Endothelial cell of umbilical vein (primary cell): ENCODE measurements at regions not wholly inside any gene's neighbourhood (a gene's known extent, or its start where the extent isn't known, plus 50 kb on each side); places are given as distances from the start of the nearest gene placed in this dataset.

Experiments
- POLR2AphosphoS5 ChIP-seq: IDR thresholded peaks from 2 replicates; pipeline ENCODE4 v1.6.1; 2012; ENCODE audit warnings: low read depth, mild to moderate bottlenecking, control low read depth, low read length, moderate library complexity; ENCODE audit not compliant: insufficient read depth
- TF ChIP-seq, protein P1 (sequence below), 2 donors: IDR thresholded peaks; 1 replicate in 1 of 2; 2 replicates in 1 of 2; pipeline ENCODE4 v1.5.1; 2011; ENCODE audit warnings: low read length in 2 of 2, mild to moderate bottlenecking in 2 of 2, moderate library complexity in 2 of 2, control low read depth in 1 of 2, inconsistent platforms in 1 of 2, low read depth in 1 of 2; ENCODE audit not compliant: insufficient read depth in 1 of 2; ENCODE audit errors: extremely low read depth in 1 of 2

DNA sequence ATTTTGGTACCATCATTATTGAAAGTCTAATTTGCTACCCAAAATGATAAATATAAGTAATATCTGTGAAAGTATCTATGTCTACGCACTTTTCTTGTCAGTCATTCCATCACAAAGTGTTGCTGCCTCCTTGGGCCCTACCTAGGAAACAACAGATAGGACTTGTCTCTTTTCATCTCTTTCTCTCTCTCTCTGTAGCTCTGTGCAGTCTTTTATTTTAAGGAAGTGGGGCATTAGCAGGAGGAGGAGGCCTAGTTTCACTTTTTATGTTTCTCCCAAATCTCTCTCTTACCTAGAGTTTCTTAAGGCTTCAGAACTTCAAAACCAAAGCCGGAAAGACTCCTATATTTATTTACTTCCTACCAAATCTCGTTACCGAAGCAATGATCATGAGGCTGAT, 354.8 kb upstream of the LUZP2 start:
- TF ChIP-seq POLR2AphosphoS5, result no peak
- TF ChIP-seq, protein P1, sequence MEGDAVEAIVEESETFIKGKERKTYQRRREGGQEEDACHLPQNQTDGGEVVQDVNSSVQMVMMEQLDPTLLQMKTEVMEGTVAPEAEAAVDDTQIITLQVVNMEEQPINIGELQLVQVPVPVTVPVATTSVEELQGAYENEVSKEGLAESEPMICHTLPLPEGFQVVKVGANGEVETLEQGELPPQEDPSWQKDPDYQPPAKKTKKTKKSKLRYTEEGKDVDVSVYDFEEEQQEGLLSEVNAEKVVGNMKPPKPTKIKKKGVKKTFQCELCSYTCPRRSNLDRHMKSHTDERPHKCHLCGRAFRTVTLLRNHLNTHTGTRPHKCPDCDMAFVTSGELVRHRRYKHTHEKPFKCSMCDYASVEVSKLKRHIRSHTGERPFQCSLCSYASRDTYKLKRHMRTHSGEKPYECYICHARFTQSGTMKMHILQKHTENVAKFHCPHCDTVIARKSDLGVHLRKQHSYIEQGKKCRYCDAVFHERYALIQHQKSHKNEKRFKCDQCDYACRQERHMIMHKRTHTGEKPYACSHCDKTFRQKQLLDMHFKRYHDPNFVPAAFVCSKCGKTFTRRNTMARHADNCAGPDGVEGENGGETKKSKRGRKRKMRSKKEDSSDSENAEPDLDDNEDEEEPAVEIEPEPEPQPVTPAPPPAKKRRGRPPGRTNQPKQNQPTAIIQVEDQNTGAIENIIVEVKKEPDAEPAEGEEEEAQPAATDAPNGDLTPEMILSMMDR (IDR thresholded peaks at IDR 0.05; ENCODE audit: extremely low read depth in 1 of 2, insufficient read depth in 1 of 2, low read depth in 1 of 2, low read length in 2 of 2), result no peak
